Caki2 (cell line): ENCODE measurements at regions not wholly inside any gene's neighbourhood (a gene's known extent, or its start where the extent isn't known, plus 50 kb on each side); places are given as distances from the start of the nearest gene placed in this dataset.

Experiments used
- DNase-seq: peaks from one replicate; pipeline ENCODE4 v3.0.0-alpha.2; 2015; ENCODE audit warnings: low read depth
- in situ Hi-C: cut with HindIII; loops from 2 replicates; pipeline ENCODE4 v1.10.0; 2016; ENCODE audit warnings: low sequenced_read_pairs, low pct_unique_long_range_greater_than_20kb, mixed read lengths

- in situ Hi-C loops, result no loop called here
- no peak for DNase-seq
These were observed 51.8 kb upstream of the DTNBP1 start for GRCh38 chr6:15714658-15715057.

- in situ Hi-C loops, result no loop called here
- DNase-seq, result no peak
These were observed 50.5 kb upstream of the DTNBP1 start for GRCh38 chr6:15713325-15713724.

GRCh38 chr6:15712797-15713196, 50.0 kb upstream of the DTNBP1 start:
- in situ Hi-C loops, result no loop called here
- no peak for DNase-seq
